ENCODE measurements at regions not wholly inside any gene's neighbourhood (a gene's known extent, or its start where the extent isn't known, plus 50 kb on each side); places are given as distances from the start of the nearest gene placed in this dataset.

- TF ChIP-seq, protein P1, sequence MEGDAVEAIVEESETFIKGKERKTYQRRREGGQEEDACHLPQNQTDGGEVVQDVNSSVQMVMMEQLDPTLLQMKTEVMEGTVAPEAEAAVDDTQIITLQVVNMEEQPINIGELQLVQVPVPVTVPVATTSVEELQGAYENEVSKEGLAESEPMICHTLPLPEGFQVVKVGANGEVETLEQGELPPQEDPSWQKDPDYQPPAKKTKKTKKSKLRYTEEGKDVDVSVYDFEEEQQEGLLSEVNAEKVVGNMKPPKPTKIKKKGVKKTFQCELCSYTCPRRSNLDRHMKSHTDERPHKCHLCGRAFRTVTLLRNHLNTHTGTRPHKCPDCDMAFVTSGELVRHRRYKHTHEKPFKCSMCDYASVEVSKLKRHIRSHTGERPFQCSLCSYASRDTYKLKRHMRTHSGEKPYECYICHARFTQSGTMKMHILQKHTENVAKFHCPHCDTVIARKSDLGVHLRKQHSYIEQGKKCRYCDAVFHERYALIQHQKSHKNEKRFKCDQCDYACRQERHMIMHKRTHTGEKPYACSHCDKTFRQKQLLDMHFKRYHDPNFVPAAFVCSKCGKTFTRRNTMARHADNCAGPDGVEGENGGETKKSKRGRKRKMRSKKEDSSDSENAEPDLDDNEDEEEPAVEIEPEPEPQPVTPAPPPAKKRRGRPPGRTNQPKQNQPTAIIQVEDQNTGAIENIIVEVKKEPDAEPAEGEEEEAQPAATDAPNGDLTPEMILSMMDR (IDR thresholded peaks at IDR 0.05; ENCODE audit: insufficient read depth, low read depth, low read length): no peak
- no peak for TF ChIP-seq EZH2 (IDR thresholded peaks at IDR 0.05; ENCODE audit: insufficient read depth, low read length)
These were observed 463.8 kb downstream of the EDEM1 start for GRCh38 chr3:5651351-5651750.
